Raji (cell line): ENCODE measurements at regions not wholly inside any gene's neighbourhood (a gene's known extent, or its start where the extent isn't known, plus 50 kb on each side); places are given as distances from the start of the nearest gene placed in this dataset.

Experiments used
- POLR2A ChIP-seq: IDR thresholded peaks from 2 replicates; pipeline ENCODE4 v1.6.1; 2011; ENCODE audit warnings: low read depth, low read length, control low read depth; ENCODE audit not compliant: insufficient read depth

DNA sequence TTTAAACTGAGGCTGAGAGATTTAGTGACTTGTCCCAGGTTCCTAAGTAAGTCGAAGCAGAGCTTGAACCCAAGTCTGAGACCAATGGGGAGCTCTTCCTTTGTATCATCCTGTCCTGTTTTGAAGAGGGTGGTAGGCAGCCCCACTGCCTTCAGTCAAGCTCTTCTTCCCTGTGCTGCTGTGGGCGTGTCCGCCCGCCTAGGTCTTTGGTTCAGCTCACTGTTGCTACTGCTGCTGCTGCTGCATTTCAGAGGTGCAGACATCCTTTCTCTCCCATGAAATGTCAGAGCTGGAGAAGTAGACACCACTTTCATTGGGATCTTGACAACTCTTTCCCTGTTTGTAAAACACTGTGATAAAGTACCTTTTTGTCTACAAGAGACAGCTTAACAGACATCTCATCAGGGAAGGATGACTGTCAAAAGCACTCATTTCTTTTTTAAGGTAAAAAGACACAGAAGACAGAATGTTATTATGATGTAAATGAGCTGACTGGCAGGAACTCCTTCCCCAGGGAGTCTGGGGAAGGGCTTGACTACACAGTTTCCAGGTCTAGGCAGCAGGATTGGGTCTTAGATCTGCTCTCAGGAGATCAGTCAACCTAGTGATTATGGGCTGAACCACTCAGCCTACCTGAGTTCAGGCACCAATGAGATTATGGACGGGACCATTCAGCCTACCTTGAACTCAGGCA lies 91.7 kb upstream of the TRIB2 start:
- TF ChIP-seq POLR2A = no peak

DNA sequence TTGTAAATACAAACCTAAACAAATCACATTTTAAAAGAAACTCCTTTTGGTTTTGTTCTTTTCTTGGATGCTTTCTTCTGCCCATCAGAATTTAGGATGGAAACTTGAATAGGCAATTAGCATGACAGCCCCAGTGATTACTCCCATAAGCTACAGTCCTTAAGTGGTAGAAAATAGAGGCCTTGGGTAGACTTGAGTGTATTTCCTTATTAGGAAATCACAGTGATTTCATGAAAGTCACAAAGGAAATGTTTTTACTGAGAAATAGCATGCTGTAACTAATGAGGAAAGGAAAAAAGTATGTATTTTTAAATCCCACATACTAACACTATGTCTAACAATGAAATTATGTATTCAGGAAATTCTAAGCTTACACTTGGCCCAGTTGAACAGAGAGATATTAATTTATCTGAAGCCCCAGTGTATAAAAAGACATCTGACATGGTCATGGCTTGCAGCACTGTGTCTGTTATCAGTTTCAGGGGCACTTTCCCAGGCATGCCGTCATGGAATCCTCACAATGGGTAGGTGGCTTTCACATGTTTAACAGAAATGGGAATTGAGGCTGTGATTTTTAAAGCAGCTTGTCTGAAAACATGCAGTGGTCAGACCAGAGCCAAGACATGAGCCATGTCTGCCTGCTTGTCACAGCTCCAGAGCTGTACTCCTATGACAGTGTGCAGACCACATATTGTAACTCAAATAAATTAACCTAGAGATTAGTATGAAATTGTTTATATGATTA lies 79.7 kb upstream of the TRIB2 start:
- no peak for TF ChIP-seq POLR2A

- TF ChIP-seq POLR2A = no peak
Measured at GRCh38 chr2:12637754-12638153, 79.0 kb upstream of the TRIB2 start.

- TF ChIP-seq POLR2A = no peak
Measured at GRCh38 chr2:12641441-12641840, 75.3 kb upstream of the TRIB2 start.

GRCh38 chr2:12642332-12642731 lies 74.4 kb upstream of the TRIB2 start:
- no peak for TF ChIP-seq POLR2A

- TF ChIP-seq POLR2A = no peak
Measured at GRCh38 chr2:12642859-12643258, 73.9 kb upstream of the TRIB2 start.

DNA sequence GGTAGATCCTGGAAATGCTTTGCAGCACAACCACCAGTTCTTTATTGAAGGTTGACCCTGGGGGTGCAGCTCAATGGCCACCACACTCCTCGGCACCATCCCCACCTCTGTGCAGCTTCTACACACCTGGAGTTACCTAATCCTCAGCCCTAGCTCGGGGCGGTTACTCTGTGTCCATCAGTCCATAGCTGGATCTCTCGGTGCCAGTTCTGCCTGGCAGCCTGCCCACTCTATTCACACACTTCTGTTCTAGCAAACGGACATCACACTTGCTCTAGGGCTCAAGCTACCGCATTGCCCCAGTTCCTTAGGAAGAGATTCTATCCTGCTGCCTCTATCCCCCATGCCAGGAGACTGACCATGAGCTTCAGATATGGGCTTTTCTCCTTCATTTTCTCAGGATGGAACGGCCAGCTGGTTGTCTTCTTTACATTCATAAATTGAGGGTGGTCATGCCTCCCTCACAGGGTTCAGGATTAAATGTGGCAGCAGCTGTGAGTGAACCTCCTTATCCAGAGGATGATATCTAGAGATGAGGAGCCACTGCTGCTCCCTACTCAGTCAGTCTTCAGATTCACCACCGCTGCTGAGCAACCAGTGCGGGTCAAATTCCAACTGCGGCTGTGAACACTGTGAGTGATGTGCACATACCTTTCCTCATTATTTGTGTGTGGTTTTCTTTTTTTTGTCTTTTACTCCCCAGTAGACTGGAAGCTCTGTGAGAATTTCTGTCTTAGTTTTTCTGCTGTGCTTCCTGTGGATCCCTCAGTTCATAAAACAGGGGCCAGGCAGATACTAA lies 66.9 kb upstream of the TRIB2 start:
- no peak for TF ChIP-seq POLR2A

DNA sequence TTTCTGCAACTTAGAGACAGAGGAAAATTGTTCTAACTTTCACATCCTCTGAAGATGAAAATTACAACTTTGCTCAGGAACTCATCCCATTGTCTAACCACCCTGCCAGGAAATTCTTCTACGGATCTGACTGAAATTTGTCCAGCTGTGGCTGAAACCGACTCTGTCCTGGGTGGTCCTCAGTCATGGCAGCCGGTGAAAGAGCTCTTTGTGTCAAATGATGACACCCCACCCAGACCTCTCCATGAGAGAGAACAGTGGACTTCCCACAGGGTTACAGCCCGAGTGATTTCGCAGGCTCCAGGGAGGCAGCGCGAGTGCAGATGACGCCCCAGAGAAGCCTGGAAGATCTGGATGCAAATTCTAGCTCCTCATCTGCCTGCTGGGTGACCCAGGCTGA lies 65.1 kb upstream of the TRIB2 start:
- TF ChIP-seq POLR2A = no peak

DNA sequence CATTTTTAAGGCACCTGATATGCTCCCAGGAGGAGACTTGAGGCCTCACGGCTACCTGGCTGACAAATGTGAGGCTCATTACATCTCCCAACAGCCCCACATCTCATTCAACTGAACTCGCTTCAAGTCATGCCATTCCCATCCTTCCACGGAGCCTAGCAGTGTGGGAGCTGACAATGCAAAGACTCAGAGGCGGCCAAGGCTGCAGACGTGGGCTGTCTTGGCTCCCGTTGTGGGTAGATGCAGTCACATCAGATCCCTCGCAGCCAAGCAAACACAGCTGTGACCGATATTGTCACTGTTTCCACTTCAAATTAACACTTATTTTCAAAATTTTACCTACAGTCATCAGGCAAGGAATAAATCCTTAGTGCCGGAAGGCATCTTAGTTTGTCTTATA lies 64.0 kb upstream of the TRIB2 start:
- TF ChIP-seq POLR2A = no peak

GRCh38 chr2:12657560-12657959 lies 59.2 kb upstream of the TRIB2 start:
- no peak for TF ChIP-seq POLR2A

DNA sequence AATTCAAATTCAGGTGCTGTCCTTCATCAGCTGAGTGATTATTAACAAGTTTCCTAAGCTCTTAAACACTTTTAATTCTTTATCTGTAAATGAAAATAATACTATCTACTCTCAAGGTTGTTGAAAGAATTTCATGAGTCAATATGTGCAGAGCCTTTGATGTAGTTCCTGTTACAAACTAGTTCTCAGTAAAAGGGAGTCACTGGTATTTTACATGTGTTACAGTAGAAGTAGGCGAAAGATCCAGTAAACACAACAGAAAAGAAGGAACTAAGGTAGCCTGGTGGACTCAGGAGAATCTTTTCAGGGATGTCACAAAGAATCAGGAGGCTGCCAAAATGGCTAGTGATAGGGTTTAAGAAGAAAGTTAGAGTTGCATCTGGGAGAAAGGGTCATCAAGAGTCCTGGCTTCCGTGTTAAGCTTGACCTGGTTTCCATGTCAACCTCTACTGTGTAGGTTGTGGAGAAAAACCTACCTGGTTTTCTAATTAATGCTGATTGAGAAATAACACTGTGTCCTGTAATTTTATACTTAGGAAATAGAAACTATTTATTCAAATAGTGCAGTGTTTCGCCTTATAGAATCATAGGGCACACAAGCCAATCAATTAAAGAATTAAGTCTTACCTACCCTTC lies 58.3 kb upstream of the TRIB2 start:
- TF ChIP-seq POLR2A = no peak

DNA sequence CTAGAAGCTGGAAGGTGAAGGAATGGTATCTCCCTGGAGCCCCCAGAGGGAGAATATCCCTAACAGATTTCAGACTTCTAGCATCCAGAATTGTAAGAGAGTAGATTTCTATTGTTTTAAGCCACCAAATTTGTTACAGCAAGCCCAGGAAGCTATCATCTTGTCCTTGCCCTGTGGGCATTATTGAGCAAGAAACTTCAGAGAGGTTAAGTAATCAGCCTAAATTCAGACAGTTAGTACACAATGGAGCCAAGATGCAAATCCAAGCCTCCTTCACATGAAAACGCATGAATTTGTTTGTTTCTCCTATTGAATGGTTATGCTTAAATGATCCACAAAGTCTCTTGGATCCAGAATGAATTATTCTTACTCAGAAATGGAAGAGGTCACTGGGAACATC lies 55.2 kb upstream of the TRIB2 start:
- TF ChIP-seq POLR2A = no peak

DNA sequence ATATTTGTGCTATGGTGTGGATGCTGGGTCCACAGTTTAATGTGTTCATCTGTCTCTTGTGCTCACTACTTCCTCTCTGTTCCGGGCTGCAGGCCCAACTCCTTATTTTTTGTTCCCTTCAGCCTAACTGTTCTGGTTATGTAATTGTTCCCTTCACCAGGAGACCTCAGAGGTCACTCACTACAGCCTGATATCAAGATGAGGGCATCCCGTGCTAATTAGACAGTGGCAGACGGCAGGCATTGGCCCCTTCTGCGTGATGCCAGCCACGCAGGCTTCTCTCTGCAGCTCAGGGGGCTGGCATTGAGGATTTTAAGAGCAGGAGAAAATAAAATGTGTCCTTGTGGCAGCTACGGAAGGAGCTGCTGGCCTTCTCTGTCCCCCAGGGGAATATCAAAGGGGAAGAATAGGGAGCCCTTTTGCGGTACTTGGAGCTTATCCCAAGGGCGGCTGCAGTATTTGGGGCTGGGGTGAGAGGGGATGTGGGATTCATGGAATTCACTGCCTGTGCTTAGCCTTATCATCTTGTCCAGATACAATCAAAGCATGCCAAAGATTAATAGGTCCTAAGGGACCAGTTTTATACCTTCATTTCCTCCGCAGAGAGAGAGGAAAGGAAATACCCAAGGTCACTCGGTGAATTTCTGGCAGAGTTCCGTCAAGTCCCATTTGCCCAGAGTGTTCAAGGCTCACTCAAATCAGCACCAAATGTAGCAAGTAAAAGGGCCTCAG lies 53.3 kb upstream of the TRIB2 start:
- no peak for TF ChIP-seq POLR2A

DNA sequence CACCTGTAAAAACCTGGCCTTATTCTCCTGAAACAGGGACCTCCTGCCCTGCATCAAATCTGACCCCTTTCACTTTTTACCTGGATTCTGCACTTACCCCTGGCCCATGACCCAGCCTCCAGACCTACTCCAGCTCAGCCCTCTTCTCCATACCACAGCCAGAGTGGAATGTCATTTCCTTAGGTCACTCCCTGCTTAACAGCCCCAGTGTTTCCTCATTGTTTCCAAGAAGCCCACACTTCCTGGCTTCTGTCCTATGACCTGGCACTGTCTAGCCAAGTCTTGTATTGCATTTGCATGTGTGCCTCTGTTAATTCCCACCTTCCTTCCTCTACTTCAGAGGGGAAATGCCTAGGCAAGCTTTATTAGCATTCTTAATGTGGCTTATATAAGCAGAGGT lies 51.4 kb upstream of the TRIB2 start:
- no peak for TF ChIP-seq POLR2A

GRCh38 chr2:12666445-12666844 lies 50.3 kb upstream of the TRIB2 start:
- no peak for TF ChIP-seq POLR2A
